LNCaP clone FGC (cell line): ENCODE measurements at regions not wholly inside any gene's neighbourhood (a gene's known extent, or its start where the extent isn't known, plus 50 kb on each side); places are given as distances from the start of the nearest gene placed in this dataset.

Source experiments
- DNase-seq: peaks from one replicate; pipeline ENCODE4 v3.0.0-alpha.2; 2011; ENCODE audit warnings: low read depth
- H3K4me3 ChIP-seq: 2 replicates; pipeline ENCODE4 v1.5.1; 2011; ENCODE audit warnings: mild to moderate bottlenecking, low read depth, low read length, control low read depth
- CTCF ChIP-seq: IDR thresholded peaks from 2 replicates; pipeline ENCODE4 v1.5.1; 2012; ENCODE audit warnings: mild to moderate bottlenecking; ENCODE audit not compliant: control insufficient read depth, insufficient read depth; ENCODE audit errors: extremely low read depth

- no peak for TF ChIP-seq CTCF
- DNase-seq, result no peak
- H3K4me3 ChIP-seq, result no peak overlapping the region
Measured at GRCh38 chrX:39758791-39759525, 338.8 kb downstream of the BCOR start.

DNA sequence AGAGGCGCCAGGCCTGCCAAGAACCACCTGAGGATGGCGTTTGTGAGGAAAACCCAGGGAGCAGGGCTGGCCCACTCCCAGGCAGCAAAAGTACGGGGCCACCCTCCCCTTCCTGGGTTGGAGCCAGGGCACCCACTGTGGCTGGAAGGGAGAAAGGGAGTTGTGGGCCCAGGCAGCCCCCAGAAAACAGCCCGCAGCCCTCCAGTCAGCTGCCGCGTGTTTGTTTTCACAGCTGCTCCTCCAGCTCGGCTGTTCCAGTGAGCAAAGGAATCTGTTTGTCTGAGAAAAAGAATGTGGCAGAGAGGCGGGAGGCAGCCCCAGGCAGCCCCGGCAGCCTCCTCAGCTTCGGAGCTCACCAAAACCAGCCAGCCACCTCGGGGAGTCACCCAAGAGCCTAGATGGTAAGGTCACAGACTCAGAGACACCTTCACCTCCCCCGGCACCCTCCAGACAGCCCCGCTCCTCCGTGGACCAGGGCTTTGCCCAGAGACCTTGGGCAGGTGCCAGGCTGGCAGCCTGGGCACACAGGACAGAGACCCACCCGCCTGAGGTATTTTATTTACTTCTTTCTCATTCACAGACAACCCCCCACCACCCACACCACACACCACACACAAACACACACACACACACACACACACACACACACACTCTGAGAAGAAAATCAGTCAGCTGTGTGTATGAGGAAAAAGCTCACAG, 338.1 kb downstream of the BCOR start:
- no peak for TF ChIP-seq CTCF
- H3K4me3 ChIP-seq, result no peak overlapping the region
- DNase-seq, result no peak

DNA sequence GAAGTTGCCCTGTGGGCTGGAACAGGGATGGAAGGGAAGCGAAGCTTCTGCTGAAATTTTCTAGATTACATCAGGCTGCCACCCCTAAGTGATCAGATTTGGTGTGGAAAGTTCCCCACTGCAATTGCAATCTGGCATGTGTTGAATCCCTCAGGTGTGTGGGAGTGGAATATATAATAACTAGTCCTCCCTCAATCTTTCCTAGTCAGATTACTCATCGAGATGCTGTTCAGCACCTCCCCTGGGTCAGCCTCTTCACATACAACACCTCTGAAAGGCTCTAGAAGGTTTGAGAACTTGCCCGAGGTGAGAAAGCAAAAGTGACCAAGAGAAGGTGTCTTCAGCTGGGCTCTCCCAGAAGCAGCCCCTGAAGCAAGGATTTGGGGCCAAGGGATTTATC, 336.8 kb downstream of the BCOR start:
- no peak overlapping the region for H3K4me3 ChIP-seq
- DNase-seq, result no peak
- TF ChIP-seq CTCF, result no peak

GRCh38 chrX:39762266-39762841, 335.4 kb downstream of the BCOR start:
- H3K4me3 ChIP-seq, result no peak overlapping the region
- no peak for TF ChIP-seq CTCF
- no peak for DNase-seq

DNA sequence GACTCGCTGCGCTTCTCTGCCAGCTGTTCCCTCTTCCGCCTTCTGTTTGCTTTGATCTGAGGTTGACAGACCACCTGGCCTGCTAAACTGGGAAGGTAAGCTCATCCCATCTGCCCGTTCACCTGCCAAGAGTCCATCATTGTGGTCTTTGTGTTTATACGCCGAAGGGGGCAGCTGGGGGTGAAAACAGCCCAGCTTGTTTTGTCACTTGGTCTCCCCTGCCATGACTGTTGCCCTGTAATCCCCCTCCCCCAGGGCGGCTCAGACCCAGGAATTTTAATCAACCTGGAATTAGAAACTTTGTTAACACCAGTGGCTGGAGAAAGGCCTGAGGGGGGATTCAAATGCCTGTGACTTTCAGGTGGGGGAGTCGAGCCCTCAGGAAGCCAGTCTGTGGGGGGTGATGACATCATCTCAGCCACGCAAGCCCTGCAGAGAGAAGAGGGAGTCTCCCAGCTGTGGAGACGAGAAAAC, 333.3 kb downstream of the BCOR start:
- no peak for TF ChIP-seq CTCF
- DNase-seq, result no peak
- H3K4me3 ChIP-seq, result no peak overlapping the region

GRCh38 chrX:39765327-39765726, 332.4 kb downstream of the BCOR start:
- TF ChIP-seq CTCF, result no peak
- DNase-seq, result no peak

More at GRCh38 chrX:39765327-39765726, 332.4 kb downstream of the BCOR start:
- no peak overlapping the region for H3K4me3 ChIP-seq
